GM19025 (cell line): ENCODE measurements at regions not wholly inside any gene's neighbourhood (a gene's known extent, or its start where the extent isn't known, plus 50 kb on each side); places are given as distances from the start of the nearest gene placed in this dataset.

Experiments
- ATAC-seq: cut with Tn5 transposase; IDR thresholded peaks from one replicate; pipeline ENCODE4 v1.9.1; 2021; ENCODE audit warnings: mild to moderate bottlenecking, low read depth, moderate library complexity; ENCODE audit not compliant: unreplicated experiment

GRCh38 chr3:34352778-34353331 lies 554.4 kb downstream of the PDCD6IP start:
- no peak for ATAC-seq

GRCh38 chr3:34357461-34357860 lies 559.0 kb downstream of the PDCD6IP start:
- no peak for ATAC-seq

DNA sequence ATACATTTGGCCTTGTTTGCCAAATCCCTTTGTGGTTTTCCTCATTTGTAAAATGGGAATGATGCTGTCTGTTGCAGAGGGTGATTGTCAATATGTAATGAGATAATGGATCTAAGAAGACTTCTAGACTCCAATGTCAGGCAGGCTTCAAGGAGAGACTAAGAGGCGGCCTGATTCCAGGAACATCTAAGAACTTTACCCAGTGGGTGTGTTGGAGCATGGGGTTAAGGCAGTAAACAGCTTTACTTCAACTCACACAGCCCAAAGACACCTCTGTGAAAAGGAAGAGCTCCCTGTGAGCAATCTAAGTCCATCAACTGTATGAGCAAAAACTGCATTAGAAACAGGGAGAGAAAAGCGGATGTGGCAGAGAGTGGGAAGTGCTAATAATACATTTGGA lies 560.6 kb downstream of the PDCD6IP start:
- no peak for ATAC-seq

GRCh38 chr3:34360713-34361112 lies 562.3 kb downstream of the PDCD6IP start:
- no peak for ATAC-seq

DNA sequence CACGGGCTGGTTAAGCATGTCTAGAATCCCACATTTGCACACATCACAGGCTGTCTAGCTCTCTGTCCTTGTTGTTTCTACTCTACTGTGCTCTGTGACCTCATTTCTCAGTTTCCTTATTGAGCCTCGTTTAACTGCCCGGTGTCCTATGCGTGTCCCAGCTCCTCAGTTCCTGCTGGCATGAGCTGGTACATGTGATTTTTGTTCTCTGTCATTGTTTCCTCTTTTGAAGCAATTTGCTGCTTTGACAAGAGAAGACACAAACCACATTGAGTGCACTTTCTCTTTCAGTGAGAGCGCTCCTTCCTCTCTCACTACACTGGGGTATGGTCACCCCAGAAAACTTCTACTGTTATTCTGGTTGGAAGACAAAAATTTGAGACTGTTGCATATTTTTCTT lies 563.5 kb downstream of the PDCD6IP start:
- peak; percentile 94 for ATAC-seq

GRCh38 chr3:34362910-34363309 lies 564.5 kb downstream of the PDCD6IP start:
- ATAC-seq, result no peak

- ATAC-seq, result no peak
Observed at GRCh38 chr3:34363881-34364280, 565.5 kb downstream of the PDCD6IP start.

GRCh38 chr3:34364335-34364734 lies 565.9 kb downstream of the PDCD6IP start:
- no peak for ATAC-seq

- no peak for ATAC-seq
Observed at GRCh38 chr3:34365231-34365630, 566.8 kb downstream of the PDCD6IP start.

DNA sequence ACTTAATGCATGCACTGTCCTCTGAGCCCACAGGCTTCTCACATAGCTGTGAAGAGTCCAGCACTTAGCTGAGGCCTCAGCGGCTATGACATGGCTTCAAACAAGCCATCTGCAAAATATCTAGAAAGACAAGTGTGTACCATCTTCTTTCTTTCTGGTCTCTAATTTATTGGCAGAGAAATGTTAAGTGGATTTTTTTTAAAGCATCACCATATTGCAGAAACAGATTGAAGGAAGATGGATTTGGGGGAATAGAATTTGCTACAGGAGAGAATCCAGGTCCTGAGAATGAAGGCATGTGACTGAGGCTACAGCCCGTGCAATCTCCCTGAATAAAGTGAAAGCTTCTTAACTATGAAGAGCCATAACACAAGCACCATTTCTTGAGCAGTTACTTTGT lies 567.3 kb downstream of the PDCD6IP start:
- ATAC-seq, result no peak

- no peak for ATAC-seq
Observed at GRCh38 chr3:34367521-34367920, 569.1 kb downstream of the PDCD6IP start.

- ATAC-seq, result no peak
Observed at GRCh38 chr3:34374521-34374920, 576.1 kb downstream of the PDCD6IP start.

DNA sequence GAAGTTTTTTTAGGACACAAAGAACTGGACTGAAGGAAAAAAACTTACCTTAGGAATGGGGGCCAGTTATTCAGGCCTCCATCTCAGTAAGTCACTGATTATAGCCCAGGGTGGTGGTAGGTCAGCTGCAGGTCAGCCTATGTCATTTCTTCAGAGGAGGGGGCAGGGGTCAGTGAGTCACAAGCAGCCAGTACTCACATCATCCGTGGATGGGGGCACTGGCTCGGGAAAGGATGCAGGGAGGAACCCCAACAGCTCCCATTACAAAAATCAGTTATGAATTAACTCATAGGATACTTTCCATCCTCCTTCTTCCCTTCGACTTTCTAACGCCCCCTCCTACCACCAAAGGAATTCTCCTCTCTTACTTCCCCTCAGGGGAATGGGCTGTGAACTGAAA lies 578.3 kb downstream of the PDCD6IP start:
- no peak for ATAC-seq

DNA sequence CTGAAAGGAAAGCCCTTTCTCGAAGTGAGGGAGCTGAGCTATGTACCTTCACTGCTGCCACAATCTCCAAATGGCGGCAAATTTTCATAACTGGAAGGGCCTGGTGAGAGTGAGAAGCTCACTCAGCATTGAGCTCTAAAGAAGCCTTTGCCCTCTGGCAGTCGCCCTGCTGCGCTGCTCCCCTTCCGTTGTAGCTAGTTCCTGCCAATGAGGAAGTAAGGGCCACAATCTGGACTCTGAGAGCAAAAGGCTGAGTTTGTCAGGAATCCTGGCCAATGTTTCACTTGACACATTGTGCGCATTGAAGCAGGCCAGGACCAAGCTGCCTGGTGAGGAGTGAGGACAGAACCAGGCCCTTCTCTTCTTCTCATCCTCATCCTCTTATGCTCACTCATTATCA lies 579.5 kb downstream of the PDCD6IP start:
- no peak for ATAC-seq

DNA sequence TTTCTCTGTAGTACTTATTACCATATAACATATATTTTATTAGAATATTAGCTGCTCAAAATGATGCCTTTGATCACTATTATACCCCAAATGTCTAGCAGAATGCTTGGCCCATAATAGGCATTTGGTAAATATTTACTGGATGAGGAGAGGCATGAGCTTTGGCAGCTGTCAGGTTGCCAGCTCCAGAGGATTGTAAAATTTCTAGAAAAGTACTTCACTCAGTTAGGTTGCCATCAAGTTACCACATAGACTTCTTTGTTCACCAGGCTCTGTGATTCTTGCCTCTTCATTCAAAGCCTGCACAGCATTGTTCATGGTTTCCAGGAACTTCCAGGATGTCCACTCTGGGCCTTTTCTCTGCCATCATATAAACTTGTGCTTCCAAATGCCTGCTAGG lies 582.8 kb downstream of the PDCD6IP start:
- ATAC-seq, result no peak

DNA sequence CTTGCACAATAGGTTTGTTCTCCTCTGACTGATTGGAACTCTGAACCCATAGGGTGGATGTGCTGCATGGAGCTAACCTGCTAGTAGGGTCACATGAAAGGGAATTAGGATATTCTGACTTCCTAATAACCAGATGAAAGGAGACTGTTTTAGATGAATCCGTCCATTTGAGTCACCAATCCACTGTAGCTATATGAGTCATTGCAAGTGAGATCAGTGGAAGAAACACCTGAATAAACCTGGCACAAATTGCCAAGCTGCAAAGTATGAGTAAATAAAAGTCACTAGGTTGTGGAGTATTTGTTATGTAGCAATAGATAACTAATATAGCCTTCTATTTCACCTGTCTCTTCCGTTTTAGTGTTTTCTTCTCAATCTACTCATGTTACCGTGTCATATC lies 584.4 kb downstream of the PDCD6IP start:
- no peak for ATAC-seq

DNA sequence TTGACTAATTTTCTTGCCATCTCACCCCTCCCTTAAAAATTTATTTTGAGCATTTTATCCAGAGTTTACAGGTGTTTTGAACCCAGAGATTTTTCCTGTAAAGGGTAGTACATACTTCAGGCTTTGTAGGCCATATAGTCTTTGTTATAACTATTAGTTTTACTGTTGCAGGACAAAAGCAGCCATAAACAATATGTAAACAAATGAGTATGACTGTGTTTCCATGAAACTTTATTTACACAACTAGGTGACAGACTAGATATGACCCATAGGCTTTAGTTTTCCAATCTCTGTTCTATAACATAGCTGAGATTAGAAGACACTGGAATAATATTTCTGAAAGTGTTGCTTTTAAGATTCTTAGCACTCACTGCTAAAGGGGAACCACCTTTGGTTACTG lies 587.9 kb downstream of the PDCD6IP start:
- no peak for ATAC-seq

DNA sequence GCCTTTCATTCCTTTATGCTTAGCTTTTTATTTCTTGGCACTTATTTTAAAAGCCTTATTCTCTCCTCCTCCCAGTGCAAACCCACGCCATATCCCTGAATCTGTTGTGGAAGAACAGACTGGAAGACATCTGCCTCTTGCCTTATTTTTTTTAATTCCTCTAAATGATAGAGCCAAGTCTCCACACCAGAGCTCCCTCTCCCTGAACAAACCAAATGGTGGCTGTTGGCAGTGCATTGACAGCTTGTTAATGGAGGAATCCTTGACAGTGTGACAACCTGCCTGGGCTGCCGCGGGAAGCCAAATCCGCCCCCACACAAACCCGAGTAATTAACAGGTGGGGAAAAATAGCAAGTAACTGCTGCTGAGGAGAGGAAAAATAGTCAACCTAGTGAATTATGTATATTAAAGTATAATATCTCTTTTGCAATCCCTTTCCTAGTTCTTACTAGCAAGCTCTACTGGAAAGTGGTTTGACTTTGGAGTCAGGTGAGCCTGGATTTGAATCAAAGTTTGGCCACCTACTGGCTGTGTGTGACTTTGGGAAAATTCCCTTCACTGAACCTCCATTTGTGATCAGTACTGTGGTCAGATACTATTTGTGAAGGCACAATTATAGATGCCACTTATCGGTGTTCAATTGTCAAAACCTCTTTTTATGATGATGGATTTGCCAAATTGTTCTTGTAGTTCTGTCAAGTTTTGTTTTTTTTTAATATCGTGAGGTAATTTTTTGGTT lies 589.6 kb downstream of the PDCD6IP start:
- ATAC-seq, result no peak

GRCh38 chr3:34388830-34389229 lies 590.4 kb downstream of the PDCD6IP start:
- ATAC-seq, result no peak

DNA sequence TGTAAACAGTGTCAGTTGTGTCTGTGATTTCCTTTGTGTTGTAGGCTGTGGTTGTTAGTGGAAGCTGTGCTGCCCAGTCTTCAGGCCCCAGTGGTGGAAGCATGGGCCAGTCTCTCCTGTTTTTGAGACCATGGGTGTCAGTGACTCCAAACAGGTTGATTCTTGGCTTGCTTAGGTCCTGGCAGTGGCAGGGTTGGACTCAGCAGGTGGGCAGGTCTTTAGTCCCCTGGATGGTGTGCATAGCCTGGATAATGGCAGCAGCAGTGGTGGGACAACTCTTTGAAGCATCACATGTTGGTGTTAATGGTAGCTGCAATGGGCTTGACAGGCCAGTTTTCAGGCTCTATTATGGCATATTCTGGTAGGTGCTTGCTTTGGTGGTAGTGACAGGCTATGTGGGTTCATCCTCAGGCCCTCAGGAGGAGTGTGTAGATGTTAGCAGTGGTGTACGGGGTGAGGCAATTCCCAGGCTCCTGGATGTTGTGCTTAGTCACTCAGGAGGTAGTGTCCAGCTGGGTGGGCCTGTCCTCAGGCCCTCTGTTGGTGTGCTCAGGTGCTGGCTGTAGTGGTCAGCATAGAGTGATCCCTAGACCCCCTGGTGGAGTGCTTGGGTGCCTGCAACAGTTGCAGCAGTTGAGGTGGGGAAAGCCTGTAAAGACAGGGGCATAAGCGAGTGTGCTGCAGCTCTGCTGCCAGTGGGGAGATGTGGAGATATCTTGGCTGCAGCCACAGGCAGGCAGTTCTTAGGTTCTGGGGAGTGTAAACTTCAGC lies 596.7 kb downstream of the PDCD6IP start:
- ATAC-seq, result no peak

GRCh38 chr3:34396288-34396687 lies 597.9 kb downstream of the PDCD6IP start:
- ATAC-seq, result no peak

GRCh38 chr3:34396956-34397355 lies 598.5 kb downstream of the PDCD6IP start:
- no peak for ATAC-seq
